ENCODE measurements at regions not wholly inside any gene's neighbourhood (a gene's known extent, or its start where the extent isn't known, plus 50 kb on each side); places are given as distances from the start of the nearest gene placed in this dataset.

DNA sequence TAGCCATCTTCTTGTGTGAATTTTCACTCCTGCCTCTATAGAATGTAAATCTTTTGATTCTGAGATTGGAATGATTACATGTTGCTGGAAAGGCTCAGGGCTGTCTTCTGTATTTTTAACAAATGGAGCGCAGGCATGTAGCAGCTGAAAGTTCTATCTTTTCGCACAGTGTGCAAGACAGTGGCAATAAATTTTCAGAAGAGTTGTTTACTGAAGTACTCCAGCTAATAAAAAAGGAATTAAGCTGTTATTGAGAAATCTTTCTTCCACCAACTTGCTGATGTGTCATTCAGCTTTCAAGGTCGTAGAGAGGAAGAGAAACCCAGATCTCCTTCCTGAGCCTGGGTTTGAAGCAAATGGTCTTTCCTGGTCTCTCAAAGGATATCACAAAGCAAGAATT, 122.0 kb upstream of the PUDP start:
- DNase-seq, result no peak

DNA sequence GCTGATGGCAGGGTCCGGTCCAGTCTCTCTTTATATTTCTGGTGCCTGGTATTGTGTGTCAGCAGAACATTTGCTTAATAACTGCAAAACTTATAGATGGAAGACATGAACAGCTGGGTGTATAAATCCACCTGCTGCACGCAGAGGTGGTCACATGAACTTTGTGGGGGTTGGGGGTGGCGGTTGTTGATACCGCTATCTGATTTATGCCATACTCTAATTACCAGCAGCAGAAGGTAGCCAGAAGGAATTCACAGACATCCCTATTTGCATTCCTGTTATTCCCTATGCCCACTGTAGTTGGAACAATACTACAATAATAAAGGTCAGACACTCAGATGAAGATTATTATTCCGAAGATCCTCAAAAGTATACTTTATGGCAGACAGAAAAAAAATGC, 121.6 kb upstream of the PUDP start:
- no peak for DNase-seq

DNA sequence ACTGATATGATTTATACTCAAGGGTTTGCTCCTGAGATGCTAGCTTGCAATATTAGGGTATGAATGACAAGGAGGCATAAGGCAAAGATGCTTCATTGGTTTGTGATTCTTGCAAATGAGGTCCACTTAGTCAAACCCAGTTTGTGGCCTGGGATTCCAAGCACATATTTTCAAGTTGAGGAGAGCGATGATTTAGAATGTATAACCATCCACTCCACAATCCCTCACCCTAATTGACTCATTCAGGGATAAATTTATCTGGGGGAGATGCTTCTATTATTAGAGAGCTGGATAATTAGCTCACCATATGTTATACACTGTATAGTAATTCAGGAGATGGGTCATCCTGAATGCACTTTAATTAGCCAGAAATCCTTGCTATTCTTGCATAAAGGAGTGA, 118.3 kb upstream of the PUDP start:
- DNase-seq, result no peak

DNA sequence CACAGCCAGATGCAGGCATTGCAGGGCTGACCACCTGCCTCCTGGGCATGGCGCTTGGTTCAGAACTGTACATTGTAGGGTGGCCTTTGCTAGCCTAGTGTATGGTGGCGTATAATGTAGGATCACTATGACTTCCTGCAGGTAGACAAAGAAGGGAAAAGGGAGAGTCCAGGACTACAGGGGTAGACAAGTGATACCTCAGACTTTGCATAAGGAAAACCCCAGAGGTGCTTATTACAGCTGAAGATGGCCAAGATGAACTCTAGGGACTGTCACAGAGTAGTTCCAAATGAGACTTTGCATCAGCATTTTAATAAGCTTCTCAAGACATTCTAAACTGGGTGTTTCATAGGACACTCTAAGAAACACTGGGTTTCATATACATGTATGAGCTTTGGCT, 116.4 kb upstream of the PUDP start:
- no peak for DNase-seq

DNA sequence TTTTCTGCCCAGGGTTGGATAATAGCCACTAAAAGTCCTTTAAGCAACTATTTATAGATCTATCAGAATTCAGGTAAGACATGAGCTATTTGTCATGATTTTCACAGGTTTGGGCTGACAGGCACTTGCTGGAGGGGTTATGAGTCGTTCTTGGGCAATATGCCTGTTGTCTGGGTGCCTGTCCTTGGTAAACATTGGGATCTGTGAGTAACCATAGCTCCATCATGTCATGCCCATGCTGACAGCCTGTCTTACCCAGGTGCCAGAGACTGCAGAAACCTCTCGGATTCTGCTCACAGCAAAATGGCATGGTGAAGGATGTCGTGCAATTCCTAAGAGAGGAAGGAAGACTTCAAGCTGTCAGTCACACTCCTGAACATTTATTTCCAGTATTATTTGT, 116.0 kb upstream of the PUDP start:
- DNase-seq, result no peak

DNA sequence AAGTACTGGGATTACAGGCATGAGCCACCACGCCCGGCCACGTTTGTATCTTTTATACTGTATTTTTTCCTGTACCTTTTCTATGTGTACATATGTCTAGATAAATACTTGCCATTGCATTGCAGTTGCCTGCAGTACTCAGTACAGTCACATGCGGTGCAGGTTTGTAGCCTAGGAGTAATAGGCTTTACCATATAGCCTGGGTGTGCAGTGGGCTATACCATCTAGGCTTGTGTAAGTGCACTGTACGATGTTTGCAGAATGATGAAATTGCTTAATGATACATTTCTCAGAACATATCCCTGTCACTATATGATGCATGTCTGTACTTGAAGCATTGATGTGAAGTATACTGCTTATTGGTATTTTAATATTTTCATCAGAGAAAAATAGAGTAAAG, 115.4 kb upstream of the PUDP start:
- DNase-seq, result no peak

DNA sequence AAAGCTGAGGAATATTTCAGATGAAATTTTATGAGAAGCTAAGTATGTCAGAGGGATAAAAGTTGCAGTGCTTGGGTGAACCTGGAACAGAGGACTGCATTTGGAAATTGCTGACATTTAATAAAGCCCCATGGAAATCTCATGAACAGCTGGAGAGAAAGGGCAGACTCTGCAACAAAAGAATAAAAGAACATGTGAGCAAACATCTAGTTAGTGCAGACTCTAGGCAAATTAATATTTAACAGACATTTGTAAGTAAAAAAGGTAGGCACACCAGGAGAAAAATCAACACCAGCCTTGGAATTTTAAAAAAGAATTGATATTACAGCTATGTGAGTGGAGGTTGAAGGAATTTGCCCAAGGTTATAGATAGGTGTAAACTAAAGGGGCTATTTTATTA, 114.6 kb upstream of the PUDP start:
- DNase-seq, result no peak

DNA sequence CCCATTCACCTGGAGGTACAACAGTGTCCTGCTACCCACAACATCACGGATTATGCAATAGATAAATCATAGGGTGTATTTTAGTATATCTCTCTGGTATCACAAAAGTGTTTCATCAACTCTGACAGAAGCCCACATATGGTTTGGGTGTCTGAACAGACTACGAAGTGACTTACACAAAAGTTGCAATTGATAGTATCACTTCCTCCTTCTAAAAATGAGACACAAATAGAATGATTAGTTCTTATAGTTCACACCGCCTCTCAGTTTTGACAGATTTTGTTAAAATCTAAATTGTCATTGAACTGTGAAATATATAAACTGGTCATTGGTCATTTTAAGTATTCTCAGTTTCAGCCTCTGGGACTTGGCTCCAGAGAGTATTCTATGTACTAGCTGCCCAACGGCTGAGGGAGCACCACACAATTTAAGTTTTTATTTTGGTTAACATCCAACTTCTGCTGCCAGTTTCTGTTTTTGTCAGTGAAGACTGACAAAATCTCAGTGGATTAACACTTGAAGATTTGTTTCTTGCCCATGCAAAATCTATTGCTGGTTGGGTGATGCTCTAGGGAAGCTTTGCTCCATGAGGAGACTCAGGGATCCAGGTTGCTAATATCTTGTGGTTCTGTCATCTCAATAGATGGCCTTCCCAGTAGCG, 113.8 kb upstream of the PUDP start:
- DNase-seq, result no peak

DNA sequence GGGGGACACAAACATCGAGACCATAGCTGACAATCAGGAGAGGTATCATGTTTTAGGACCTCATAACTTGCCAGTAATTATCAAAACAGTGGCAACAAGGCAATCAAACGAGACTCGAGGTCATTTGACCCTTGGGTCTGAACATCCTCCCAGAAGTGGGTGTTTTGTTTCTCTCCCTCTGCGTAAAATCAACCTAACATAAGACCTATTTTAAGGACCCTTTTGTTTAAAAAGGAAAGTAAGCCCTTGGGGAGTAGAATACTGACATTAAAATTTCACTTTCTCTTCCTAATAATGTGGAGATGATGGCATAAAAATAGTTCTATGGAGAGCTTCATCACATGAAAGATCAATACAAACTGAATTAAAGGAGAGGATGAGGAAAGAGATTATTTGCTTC, 106.2 kb upstream of the PUDP start:
- DNase-seq, result no peak

DNA sequence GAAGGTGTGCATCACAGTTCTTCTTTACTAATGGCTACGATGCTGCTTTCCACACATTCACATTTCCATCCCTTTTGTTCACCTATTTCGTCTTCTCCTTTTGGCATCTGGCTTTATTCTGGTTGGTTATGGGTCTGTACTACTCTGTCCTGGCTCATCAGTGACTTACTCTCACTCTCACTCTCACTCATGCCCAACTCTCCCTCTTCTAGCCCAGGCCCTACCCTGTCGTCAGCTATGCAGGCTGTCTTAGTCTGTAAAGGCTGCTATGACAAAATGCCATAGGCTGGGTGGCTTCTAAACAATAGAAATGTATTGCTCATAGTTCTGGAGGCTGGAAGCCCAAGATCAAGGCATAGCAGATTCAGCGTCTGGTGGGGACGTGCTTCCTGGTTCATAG, 105.6 kb upstream of the PUDP start:
- DNase-seq, result no peak

DNA sequence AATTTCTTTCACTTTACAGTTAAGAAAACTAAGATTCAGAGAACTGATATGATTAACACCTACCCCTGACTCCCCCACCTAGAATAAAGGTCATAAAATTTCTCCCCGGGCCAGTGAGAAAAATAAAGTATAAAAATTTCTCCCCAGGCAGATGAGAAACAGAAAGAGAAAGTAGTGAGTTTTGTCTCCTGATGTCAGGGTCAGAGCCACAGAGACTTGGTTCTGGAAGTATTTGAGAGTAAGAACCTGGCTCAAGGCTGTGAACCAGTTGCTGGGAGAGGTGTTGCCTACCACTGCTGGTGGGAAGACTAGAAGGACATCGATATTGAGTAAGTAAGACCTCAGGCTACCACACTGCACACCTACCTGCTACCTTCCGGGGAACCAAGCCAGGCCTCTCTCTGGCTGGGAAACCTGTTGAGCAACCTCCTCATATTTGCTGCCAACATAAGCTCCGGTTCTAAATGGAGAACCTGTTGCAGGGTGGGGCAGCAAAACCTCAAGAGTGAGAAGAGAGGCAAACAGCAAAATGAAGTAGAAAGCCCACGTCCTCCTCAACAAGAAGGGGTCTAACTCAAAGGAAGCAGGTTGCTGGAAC, 104.2 kb upstream of the PUDP start:
- no peak for DNase-seq

DNA sequence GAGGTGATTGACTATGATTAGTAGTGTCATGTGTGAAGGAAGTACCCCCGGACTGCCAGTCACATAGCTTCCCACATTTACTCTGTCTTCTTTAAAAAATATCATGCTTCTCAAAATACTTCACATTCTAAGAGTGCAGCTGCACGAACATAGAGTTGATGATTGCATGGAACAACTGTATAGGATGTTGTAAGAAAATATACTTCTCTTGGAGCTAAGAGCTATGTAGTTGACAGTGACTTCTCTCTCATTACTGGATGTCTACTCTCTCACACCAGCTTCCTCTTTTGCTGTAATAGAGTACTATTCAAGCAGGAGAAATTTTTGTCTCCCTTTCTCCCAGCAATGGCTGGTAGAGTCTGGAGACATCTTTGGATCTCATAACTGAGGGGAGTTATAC, 99.4 kb upstream of the PUDP start:
- no peak for DNase-seq

DNA sequence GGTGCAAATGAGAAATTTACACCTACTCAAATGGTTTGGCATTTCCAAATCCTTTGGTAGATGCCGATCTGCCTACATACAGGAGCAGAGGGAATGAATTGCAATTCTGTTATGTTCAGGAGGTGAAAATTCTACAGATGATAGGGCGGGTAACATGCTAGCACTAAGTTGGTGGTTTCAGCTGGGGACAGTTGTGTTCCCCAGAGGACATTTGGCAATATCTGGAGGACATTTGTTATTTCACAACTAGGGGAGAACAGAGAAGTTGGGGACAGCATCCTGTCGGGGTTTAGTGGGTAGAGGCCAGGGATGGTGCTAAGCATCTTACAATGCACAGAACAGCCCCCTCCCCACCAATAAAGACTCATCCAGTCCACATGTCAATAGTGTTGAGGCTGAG, 96.5 kb upstream of the PUDP start:
- no peak for DNase-seq

DNA sequence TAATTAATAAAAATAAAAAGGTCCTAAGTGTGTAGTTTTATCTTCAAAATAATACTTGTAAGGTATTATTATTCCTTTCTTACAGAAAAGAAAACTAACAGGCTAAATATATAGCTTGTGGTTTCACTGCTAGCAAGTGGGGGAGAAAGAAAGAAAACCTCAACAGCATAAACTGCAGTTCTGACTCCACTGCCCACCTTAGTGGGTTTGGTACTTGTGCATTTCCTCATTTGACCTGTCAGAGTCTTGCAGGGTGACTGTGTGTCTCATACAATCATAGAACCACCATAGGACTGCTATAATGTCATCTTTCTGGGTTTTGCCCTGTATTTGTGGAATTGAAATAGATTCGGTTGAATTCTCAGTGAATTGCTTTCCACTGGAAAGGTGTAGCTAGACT, 94.7 kb upstream of the PUDP start:
- no peak for DNase-seq

DNA sequence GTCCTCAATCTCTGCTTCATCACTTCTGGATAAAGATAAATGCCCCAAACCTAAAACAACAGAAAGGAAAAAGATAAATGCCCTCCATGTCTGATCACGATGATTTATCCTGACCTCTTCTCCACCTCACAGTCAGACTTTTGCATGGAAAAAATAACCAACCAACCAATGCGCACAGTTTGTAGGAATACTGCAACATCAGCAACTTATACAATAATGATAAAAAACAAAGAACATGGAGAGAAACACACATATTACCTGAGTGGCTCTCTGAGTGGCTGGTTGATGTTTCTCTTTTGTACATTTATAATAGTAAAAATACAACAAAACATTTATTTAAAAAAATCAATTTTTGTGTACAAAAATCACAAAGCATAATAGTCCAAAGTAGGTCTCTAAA, 93.0 kb upstream of the PUDP start:
- no peak for DNase-seq

DNA sequence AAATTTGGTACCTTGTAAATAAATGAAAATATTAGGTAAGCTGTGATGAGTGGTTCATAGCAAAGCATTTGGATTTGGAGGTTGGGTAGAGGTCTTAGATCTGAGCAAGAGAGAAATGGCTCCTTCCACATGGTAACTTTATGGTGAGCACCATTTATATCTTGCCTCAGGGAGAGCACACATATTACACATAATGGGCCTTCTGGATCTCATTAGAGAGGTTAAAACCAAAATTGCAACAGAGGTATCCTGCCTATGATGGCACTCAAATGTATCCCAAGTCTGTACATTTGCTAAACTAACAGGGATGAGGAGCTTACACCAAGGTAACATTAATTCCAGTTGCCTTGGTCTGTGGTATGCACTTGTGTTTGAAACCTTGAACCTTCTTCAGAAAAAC, 87.1 kb upstream of the PUDP start:
- DNase-seq, result no peak

DNA sequence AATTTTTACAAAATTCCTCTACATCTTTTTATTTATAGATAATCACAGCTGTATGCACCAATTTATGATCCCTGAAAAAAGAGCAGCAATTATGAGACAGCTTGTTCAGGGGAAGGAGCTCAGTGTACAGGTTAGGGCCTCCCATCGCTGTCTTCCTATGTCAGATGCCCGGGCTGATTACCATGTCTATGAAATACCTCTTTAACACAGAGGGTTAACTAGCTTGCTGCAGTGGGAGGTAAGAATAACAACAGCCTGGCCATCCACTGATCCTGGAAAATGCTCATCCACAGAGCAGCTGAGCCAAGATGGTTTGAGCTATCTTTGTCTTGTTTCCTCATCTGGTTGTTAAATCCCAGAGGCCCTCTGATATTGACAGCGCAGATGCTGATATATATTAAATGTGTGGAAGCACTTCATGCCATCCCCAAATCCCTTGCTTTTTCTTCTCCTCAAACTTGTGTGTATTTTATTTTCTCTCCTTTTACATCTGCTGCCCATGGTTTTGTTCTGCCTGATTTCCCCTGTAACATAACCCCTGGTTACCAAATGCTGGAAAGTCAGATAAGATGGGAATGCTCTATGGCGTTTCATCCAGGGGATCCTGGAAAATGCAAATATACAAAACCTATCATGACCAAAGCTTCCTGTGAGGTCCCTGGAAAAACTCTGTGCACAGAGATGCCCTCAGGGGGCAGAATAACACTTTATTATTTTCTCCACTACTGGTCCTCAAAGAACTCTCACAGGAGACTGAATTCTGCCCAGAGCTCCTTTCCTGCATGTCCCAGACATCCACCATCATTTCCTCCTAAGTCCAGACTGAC, 85.8 kb upstream of the PUDP start:
- DNase-seq, result no peak

DNA sequence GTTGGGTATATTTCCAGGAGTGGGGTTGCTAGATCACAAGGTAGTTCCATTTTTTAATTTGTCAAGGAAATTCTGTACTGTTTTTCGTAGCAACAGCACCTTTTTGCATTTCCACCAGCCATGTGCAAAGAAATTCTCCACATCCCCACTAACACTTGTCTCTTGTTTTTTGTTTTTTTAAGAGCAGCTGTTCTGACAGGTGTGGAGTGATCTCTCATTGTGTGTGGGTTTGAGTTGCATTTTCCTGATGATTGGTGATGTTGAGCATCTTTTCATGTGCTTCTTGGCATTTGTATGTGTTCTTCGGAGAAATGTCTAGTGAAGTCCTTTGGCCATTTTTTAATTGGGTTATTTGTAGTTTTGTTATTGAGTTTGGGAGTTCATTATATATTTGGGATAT, 80.3 kb upstream of the PUDP start:
- no peak for DNase-seq

DNA sequence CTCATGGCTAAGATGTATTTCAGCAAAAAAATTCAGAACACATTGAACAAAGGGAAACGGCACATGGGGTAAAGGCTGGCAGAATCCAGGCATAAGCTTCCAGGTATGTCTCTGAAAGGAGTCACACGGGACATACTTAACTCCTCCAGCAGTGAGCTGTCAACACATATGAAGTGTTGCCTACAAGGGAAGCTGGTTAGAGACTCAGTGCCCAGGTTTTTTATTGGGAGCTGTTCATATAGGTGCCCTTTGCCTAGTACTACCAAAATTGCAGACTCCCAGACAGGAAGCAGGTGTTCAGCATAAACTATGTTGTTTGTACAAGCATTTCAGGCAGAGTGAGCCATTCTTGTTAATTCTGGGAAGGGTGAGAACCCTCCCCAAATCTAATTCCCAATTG, 77.4 kb upstream of the PUDP start:
- no peak for DNase-seq

DNA sequence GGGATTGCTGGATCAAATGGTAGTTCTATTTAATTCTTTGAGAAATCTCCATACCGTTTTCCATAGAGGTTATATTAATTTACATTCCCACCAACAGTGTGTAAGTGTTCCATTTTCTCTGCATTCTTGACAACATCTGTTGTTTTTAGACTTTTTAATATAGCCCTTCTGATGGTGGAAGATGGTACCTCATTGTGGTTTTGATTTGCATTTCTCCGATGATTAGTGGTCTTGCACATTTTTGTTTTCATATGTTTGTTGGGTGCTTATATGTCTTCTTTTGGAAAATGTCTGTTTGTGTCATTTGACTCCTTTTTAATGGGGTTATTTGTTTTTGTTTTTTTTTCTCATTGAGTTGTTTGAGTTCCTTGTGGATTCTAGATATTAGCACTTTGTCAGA, 75.3 kb upstream of the PUDP start:
- DNase-seq, result no peak

DNA sequence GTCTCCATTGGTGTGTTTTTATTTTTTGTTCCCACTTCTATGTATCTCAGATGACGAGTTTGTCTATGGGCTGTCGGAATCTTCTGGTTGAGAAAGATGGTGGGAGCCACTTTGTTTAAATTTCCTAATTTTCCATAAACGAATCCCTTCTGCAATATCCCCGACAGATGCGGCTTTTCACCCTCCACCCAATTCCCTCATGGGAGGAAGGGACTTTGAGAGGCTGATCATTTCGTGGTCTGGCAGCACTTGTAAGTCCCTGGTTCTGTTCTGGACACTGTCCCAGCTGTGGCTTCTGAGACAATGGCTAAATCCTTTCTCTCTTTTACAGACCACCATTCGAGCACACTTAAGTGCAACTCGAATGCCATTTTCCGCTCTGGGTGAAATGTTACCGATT, 72.2 kb upstream of the PUDP start:
- DNase-seq, result no peak

DNA sequence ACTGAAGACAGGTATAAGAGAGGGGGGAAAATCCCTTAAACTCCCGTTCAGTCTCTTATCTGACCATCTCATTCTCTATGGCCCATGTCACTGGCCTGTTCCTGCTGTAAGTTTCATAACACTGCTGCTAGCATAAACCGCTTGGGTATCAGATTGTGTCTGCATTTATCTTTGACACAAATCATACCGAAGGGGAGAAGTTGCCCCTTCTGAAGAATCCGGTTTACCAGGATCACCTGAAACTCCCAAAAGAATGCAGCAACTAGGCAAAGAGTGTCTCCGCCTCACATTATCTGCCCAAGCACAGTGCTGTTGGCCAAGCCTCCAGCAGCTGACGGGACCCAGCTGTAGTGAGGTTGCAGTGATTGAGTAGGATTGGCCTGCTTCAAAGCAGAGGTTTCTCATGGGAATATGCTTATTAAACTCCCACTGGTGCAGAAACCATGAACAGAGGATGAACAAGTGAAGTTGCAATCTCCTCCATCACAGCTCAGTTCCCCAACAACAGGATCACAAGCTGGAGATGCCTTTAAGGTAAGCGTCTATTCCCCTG, 71.3 kb upstream of the PUDP start:
- DNase-seq, result no peak

DNA sequence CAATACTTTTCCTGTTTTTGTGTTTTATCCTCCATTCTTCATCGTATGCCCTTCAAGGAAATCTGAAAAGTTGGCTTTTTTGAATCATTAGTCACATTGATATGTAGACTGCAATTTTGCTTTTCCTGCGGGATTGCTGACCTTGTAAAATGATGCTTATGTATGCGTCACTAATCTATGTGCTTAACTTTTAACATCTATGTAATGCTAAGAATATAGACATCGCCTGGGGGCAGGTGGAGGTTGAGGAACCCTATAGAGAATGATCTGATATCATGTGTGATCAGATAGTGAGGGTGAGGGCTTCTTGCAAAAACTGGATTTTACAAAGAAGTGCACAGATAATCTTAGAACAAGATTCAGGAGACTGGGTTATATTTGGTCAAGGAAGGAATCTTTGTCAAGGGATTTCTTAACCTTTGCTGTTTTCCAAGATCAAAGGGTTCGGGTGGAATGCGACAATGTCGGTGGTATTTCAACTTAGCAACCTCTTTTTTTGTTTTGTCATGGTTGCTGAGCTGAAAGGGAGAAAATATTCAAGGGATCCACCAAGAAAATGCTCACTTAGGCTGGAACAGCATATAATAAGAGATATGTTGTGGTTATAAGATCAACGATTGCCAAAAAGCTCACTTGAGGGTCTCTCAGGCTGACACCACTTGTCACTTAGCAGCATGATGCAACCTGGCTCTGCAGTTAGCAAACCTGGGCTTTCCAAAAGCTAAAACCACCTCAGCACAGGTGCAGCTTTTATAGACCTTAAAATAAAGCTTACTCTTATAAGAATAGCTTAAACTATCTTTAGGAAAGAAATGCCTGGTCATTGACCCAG, 70.6 kb upstream of the PUDP start:
- no peak for DNase-seq

Data from NCI-H1417 treated with DMSO at 0.1 percent for 48 hours (cell line).